RPMI7951 (cell line): ENCODE measurements at regions not wholly inside any gene's neighbourhood (a gene's known extent, or its start where the extent isn't known, plus 50 kb on each side); places are given as distances from the start of the nearest gene placed in this dataset.
A peak's percentile ranks its signal among the peaks of the same experiment; 100 is the strongest.

Experiments used
- DNase-seq: peaks from one replicate; pipeline ENCODE4 v3.0.0-alpha.2; 2012; ENCODE audit warnings: low read depth

DNA sequence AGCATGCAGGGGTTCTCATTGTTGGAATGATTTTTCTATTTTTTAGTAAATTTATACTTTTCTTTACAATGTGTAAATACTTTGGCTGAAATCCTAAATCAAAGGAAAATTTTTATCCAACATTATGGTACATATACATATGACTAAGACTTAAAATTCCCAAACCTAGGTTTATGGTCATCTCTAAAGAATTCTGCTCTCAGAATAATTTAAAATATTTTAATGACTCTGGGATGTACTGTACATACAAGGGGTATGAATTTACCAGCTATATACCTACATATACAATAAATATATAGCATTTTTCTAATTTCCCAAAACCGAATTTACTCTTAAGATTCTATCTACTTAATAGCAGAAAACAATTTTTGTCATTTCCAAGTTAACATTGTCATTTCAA lies 137.9 kb upstream of the POU1F1 start:
- DNase-seq: no peak

- no peak for DNase-seq
Measured at GRCh38 chr3:87413814-87414213, 137.4 kb upstream of the POU1F1 start.

DNA sequence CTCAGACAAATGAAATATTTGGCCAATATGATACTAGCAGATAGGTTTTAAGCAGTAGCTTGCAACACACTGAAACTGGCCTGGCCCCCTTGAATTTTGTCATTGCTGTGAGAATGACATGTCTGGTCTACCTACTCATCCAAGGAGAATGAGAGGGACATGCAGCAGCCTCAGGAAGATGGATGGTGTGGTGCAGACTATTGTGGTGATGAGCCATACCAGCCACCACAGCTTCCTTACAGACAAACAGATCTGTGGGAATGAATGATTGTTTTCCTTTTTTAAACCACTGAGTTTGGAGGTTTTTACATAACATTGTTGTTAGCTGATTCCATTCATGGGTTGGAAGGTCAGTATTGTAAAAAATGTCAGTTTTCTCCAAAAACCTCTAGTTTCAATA lies 133.7 kb upstream of the POU1F1 start:
- DNase-seq: no peak

GRCh38 chr3:87398168-87398801 lies 121.9 kb upstream of the POU1F1 start:
- no peak for DNase-seq

DNA sequence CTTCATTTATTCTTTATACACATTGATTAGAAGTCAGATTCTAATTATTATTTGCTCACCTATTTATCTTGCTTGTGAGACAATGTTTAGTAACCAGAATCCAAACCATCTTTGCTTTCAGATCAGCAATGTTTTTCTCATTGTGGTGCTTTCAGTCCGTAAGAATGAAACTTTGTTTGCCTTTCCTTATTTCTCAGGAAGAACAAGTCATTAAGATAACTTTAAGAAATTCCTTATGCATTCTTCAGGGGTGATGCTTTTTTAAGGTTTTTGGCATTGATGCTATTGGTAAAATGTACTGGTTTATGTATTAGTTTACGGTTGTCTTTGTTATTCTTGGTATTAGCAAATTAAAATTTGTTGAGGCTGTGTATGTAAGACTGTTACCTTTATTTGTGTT lies 120.8 kb upstream of the POU1F1 start:
- no peak for DNase-seq

DNA sequence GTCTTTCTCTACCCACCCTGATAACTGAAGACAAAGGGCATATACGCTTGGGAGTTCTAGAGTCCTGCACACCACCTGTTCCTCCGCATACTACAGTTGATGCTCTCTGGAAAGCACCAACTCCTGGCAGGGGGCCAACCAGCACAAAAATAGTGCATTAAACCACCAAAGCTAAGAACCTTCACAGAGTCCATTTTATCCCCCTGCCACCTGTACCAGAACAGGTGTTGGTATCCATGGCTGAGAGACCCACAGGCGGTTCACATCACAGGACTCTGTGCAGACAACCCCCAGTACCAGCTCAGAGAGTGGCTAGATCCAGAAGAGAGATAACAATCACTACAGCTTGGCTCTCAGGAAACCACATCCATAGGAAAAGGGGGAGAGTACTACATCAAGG lies 114.4 kb upstream of the POU1F1 start:
- peak; percentile 2 for DNase-seq

DNA sequence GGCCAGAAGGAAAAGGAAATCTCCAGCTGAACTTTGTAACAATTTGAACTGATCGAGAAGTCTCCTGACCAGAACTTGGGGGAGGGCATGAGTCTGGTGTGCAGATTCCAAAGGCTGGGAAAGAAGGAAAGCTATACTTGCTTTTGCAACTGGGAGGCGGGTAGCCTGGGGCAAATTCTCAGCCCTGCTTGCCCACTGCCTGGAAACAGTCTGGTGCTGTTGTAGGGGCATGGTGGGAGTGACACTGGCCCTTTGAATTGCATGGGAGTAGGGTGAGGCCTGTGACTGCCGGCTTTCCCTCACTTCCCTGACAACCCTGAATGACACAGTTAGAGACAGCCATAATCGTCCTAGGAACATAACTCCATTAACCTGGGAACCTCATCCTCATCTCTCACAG lies 114.0 kb upstream of the POU1F1 start:
- peak; percentile 17 for DNase-seq

GRCh38 chr3:87375231-87375682 lies 98.9 kb upstream of the POU1F1 start:
- DNase-seq: no peak

- no peak for DNase-seq
Measured at GRCh38 chr3:87370007-87370406, 93.6 kb upstream of the POU1F1 start.

DNA sequence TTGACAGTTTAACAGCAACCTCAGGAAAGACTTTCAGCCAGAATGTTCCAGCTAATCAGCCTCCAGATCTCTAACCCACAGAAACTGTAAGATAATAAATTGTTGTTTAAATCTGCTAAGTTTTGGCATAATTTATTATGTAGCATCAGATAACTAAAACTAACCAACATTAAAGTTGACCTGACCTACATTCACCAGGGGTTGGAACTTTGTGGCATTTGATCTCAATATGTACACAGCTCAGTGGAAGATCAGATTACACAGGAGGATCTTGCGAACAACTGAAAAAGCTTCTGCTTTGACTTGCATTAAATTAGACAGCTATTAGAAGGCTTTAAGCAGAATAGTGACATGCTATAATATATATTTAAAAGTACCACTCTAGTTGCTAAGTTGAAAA lies 91.4 kb upstream of the POU1F1 start:
- no peak for DNase-seq

- DNase-seq: no peak
Measured at GRCh38 chr3:87363721-87364120, 87.3 kb upstream of the POU1F1 start.

DNA sequence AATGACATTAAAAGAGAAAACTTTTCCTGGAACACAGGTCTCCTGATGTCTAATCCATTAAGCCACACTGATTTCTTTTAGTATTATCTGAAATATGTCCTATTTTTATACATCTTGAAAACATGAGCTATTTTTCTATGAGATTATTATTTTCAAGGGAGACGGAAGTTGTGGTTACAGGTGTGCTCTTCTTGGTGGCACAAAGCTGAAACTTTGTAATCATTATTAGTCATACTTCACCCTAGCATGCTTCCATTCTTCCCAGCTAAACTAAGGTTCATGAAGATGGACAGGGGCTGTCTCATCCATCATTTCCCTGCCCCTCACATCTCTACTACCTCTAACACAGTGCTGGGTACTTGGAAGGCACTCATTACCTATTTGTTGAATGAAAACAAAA lies 85.6 kb upstream of the POU1F1 start:
- no peak for DNase-seq

GRCh38 chr3:87361271-87361670 lies 84.9 kb upstream of the POU1F1 start:
- DNase-seq: no peak

GRCh38 chr3:87359826-87360225 lies 83.4 kb upstream of the POU1F1 start:
- DNase-seq: no peak

DNA sequence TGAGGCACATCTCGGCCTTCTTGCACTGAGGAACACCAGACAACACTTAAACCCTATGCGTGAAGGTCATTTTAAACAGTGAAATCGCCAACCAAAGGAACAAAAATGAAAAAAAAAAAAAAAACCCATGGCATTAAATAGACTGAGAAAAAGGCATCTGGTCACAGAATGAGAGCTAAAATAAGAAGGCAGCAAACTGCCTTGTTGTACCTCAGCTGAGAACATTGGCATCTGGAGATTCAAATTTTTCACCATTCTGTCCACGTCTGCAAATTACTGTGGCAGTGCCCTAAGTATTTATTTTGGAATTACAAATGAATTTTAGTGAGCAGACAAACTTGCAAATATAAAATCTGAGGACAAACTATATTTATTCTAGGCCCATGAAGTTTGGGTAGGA lies 82.6 kb upstream of the POU1F1 start:
- no peak for DNase-seq

DNA sequence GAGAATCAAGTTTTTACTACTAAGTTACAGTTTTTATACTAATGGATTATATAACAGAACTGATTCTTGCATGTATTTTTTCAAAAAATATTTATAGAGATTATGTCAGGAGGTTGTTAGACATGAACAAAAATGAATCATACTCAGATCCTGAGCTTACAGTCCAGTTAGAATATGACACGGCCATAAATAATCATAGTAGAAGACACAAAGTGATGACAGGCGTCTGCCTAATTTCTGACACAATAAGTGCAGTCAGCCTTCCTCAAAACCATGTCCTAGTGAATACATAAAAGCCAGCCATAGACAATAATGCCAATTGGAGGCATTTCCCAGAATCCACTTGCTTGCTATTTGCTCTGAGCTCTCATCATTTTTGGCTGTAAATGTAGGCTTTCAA lies 81.7 kb upstream of the POU1F1 start:
- no peak for DNase-seq

DNA sequence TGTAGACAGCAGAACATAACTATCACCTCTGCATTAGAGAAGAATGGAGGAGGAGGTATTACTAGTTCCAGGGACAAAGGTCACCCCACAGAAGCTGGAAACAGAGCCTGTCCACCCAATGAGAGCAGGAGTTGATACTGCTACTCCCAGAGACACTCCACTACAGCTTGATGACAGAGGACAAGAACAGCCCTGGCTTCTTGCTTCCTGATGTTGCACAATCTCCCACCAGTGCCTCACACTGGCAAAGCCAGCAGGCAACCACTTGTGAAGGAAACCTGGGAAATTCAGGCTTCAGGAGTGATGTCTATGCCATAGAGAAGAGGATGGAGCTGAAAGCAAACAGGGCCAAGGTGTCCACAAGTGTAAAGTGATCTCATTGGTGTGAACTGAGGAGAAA lies 78.0 kb upstream of the POU1F1 start:
- no peak for DNase-seq

- no peak for DNase-seq
Measured at GRCh38 chr3:87351937-87352336, 75.6 kb upstream of the POU1F1 start.

GRCh38 chr3:87350367-87351199 lies 74.2 kb upstream of the POU1F1 start:
- DNase-seq: peak; percentile 64

DNA sequence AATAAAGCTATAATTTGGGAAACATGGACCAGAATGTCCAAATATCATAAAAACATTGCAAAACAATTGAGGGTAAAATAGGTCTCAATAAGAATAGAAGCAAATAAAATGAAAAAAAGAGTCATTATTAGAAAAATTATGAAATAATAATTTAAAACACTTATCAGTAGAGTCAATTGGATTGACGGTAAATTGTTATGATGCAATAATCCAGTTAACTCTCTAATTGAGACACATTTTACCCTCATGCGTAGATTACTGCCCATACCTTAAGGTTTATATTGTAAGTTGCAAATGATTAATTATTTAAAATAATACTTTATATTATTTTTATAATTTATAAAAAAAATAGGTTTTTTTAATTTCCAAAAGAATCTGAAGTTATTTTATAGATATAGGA lies 73.4 kb upstream of the POU1F1 start:
- DNase-seq: no peak

DNA sequence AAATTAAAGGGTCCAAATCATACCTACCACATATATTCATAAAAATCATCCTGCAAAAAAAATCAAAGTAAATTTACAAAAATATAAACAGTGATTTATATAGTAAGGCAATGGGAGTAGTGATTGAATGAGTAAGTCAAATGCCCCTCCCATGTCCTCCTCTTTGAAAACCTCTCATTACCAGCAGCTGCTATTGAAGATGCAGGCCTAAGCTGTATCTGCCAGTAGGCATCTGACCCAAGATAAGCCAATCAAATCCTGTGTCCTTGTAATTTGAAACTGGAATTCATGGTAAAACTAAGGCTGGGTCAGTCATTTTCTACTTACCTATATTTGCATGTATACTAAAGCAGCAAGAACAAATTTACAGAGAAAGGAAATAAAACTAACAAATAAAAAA lies 60.4 kb upstream of the POU1F1 start:
- DNase-seq: peak; percentile 55

- no peak for DNase-seq
Measured at GRCh38 chr3:87335931-87336330, 59.5 kb upstream of the POU1F1 start.

- peak; percentile 96 for DNase-seq
Measured at GRCh38 chr3:87333393-87333892, 57.1 kb upstream of the POU1F1 start.
